HG03520 (cell line): ENCODE measurements at regions not wholly inside any gene's neighbourhood (a gene's known extent, or its start where the extent isn't known, plus 50 kb on each side); places are given as distances from the start of the nearest gene placed in this dataset.

ENCODE experiments used
- ATAC-seq: cut with Tn5 transposase; IDR thresholded peaks from one replicate; pipeline ENCODE4 v1.9.1; 2021; ENCODE audit warnings: mild to moderate bottlenecking, moderate library complexity; ENCODE audit not compliant: unreplicated experiment

DNA sequence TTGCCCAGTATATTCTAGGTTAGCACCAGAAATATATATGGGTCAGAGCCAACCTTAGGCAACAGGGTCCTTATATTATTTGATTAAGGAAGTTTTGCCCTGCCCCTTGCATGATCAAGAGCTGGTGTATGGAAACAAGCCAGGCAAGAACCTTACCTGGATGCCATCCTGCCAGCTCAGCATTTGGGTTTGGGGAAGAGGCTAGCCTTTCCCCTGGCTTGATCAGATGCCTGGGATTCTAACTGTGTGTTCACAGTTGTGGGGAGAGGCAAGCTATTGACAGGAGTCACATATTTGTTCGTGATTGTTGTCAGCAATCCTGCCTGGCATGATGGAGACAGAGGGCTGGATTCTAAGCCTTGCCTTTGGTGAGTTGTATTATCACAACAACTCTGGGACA is 260.0 kb upstream of the DACH1 start:
- ATAC-seq: no peak

DNA sequence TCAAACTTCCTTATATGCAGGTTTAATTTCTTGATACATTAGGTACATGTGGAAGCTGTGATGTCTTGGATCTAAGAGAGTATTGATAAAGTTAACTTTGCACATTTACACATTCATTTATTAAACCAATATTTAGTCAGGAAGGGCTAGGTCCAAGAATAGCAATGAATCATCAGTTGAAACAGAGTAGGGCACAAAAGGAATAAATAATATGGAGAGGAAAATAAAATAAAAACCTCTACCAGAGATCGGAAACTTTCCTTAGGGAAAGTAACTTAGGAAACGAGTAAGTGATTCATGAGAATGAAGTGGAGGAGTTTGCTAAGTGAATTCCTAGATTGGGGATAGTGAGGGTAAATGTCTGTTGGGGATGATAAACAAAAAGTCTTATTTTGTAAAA is 259.4 kb upstream of the DACH1 start:
- no peak for ATAC-seq

- no peak for ATAC-seq
These were observed 258.6 kb upstream of the DACH1 start for GRCh38 chr13:72125561-72125960.

- ATAC-seq: no peak
These were observed 255.8 kb upstream of the DACH1 start for GRCh38 chr13:72122661-72123255.

GRCh38 chr13:72121466-72121865 is 254.5 kb upstream of the DACH1 start:
- no peak for ATAC-seq

- ATAC-seq: no peak
These were observed 253.6 kb upstream of the DACH1 start for GRCh38 chr13:72120632-72121031.

- no peak for ATAC-seq
These were observed 246.9 kb upstream of the DACH1 start for GRCh38 chr13:72113931-72114330.

- no peak for ATAC-seq
These were observed 246.1 kb upstream of the DACH1 start for GRCh38 chr13:72113076-72113475.

DNA sequence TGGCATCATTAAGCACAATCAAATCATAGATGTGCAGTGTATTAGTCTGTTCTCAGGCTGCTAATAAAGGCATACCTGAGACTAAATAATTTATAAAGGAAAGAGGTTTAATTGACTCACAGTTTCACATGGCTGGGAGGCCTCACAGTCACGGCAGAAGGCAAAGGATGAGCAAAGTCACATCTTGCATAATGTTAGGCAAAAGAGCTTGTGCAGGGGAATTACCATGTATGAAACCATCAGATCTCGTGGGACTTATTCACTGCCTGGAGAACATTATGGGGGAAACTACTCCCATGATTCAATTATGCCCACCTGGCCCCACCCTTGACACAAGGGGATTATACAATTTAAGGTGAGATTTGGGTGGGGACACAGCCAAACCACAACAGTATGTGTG is 245.2 kb upstream of the DACH1 start:
- ATAC-seq: no peak

- ATAC-seq: no peak
These were observed 242.9 kb upstream of the DACH1 start for GRCh38 chr13:72109863-72110262.

GRCh38 chr13:72104656-72105180 is 237.7 kb upstream of the DACH1 start:
- ATAC-seq: no peak

GRCh38 chr13:72101768-72102400 is 234.9 kb upstream of the DACH1 start:
- ATAC-seq: no peak

DNA sequence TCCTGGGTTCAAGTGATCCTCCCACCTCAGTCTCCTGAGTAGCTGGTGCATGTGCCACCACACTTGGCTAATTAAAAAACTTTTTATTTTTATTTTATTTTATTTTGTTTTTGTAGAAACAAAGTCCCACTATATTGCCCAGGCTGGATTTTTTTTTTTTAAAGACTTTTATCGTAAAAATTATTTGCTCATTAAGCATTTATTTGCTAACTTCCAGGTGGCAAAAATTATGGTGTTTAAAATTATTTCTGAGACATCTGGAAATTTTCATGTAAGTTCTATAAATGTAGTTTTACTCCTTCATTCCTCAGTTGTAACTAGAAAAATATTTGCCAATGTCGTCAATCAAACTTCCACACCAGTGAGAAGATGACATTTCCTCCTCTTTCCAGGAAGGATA is 233.3 kb upstream of the DACH1 start:
- no peak for ATAC-seq

DNA sequence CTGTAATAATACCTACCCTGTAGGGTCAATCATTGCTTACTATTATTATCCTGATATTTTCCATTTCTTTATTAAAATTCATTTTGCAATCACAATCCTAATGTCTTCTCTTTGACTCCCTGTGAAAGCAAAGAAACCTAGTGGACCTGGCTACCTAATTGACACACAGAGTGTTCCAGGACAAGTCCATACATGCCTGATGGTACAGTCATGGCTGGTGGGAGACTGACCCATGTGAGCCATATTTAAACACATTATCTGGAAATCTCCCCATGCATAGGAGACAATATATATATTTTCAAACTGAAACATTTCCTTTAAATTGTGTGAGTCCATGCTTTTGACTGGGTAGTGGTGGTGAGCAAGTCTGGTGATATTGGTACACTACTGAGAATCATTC is 230.6 kb upstream of the DACH1 start:
- no peak for ATAC-seq

DNA sequence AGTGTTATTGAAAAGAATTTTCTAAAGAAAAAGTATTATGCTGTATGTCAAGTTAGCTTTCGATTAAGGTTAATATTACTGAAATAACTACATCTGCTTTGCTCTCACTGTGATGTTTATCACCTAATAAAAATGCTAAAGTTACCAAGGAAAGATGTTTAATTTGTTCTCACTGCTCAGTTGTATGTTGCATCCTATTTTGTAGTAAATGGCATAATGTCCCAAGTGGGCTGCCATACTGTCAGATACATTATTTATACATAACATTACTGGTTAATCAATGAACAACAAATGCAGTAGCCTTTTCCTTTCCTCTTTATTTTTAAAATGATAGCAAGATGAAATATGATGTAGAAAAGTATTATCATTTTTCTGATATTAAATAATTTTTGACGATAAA is 226.3 kb upstream of the DACH1 start:
- ATAC-seq: no peak

GRCh38 chr13:72074663-72075062 is 207.7 kb upstream of the DACH1 start:
- no peak for ATAC-seq

DNA sequence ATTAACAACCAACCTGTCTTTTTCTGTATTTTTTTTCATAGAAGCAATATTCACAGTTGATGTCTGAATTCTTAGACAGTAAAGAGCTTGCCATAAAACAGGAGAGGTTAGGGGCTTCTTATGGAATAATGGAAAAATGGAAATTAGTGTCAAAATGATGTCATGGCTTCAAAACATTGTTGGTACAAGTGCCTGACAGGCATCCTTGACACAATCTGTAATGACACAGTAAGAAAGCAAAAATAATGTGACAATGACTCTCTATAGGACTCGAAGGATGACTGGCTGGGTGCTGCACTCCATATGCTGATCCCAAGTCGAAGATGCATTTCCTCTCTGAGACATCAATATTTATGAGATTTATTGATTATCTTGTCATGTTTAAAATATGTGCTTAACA is 205.3 kb upstream of the DACH1 start:
- no peak for ATAC-seq

- no peak for ATAC-seq
These were observed 204.7 kb upstream of the DACH1 start for GRCh38 chr13:72071713-72072112.

DNA sequence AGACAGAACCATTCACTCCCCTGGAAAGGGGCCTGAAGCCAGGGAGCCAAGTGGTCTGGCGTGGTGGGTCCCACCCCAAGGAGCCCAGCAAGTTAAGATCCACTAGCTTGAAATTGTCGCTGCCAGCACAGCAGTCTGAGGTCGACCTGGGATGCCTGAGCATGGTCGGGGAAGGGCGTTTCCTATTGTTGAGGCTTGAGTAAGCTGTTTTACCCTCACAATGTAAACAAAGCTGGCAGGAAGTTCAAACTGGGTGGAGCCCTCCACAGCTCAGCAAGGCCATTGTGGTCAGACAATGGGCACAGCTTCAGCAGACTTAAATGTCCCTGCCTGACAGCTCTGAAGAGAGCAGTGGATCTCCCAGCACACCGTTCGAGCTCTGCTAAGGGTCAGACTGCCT is 195.6 kb upstream of the DACH1 start:
- ATAC-seq: no peak

- no peak for ATAC-seq
These were observed 194.6 kb upstream of the DACH1 start for GRCh38 chr13:72061613-72062012.

DNA sequence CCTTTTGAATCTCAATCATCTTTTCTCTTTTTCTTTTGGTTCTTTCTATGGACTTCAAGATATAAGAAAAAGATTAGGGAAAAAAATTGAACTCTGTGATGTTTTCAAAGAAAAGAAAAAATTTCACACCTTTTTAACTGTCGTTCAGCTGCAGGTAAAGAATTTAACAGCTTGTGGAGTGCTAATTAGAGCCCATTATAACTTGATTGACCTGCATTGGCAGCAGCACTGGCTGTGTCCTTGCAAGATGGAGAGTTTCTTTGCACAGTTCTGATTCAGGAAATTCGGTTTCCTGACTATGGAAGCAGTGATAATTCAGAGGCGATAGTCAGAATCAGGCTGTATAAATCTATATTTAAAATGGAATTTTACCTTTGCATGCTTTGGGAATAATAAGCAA is 183.2 kb upstream of the DACH1 start:
- ATAC-seq: no peak

GRCh38 chr13:72043366-72043765 is 176.4 kb upstream of the DACH1 start:
- no peak for ATAC-seq

DNA sequence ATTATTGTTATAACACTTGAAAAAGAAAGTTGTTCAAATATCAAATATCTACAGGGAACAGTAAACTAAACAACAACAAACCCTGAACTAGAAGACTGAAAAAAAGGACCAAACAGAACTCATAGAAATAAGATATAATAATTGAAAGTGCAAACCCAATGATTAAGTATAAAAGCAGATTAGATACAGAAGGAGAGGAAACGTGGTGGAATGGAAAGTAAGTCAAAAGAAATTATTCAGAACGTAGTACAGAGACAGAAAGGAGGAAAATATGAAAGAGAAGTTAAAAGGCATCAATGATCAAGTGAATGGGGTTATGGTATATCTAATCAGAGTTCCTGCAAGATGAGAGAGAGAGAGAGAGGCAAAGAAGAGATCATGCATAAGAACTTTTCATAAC is 174.2 kb upstream of the DACH1 start:
- ATAC-seq: no peak
